NT2/D1 (cell line): ENCODE measurements at regions not wholly inside any gene's neighbourhood (a gene's known extent, or its start where the extent isn't known, plus 50 kb on each side); places are given as distances from the start of the nearest gene placed in this dataset.
"Not testable (repeated sequence)": the region's sequence is repeated elsewhere in the genome, so short reads cannot be mapped to it uniquely, and the experiment has no call there.

Experiments used
- DNase-seq: peaks from one replicate; pipeline ENCODE4 v3.0.0-alpha.2; 2011; ENCODE audit warnings: low read depth, low spot score
- H3K27me3 ChIP-seq: 2 replicates; pipeline ENCODE4 v1.6.0; 2011; ENCODE audit warnings: mild to moderate bottlenecking; ENCODE audit not compliant: insufficient read length, insufficient read depth
- H3K36me3 ChIP-seq: 2 replicates; pipeline ENCODE4 v1.6.1; 2011; ENCODE audit warnings: mild to moderate bottlenecking, low read length, mixed read lengths; ENCODE audit not compliant: insufficient read depth, insufficient read length
- H3K4me1 ChIP-seq: 2 replicates; pipeline ENCODE4 v1.5.1; 2011; ENCODE audit not compliant: insufficient read depth, insufficient read length
- H3K4me3 ChIP-seq: 2 replicates; pipeline ENCODE4 v1.5.1; 2011; ENCODE audit warnings: low read depth; ENCODE audit not compliant: insufficient read length
- H3K9ac ChIP-seq: 2 replicates; pipeline ENCODE4 v1.6.0; 2011; ENCODE audit warnings: low read depth; ENCODE audit not compliant: insufficient read length
- H3K9me3 ChIP-seq: 2 replicates; pipeline ENCODE4 v1.5.1; 2011; ENCODE audit warnings: mild to moderate bottlenecking, low read length; ENCODE audit not compliant: insufficient read depth
- SUZ12 ChIP-seq: IDR thresholded peaks from 2 replicates; pipeline ENCODE4 v1.6.1; 2011; ENCODE audit not compliant: insufficient read length, insufficient read depth; ENCODE audit errors: extremely low read depth
- YY1 ChIP-seq: IDR thresholded peaks from 2 replicates; pipeline ENCODE4 v1.6.1; 2011; ENCODE audit not compliant: insufficient read length, insufficient read depth
- ZNF274 ChIP-seq: IDR thresholded peaks from 2 replicates; pipeline ENCODE4 v1.6.1; 2011; ENCODE audit warnings: mild to moderate bottlenecking, low read depth, low read length

DNA sequence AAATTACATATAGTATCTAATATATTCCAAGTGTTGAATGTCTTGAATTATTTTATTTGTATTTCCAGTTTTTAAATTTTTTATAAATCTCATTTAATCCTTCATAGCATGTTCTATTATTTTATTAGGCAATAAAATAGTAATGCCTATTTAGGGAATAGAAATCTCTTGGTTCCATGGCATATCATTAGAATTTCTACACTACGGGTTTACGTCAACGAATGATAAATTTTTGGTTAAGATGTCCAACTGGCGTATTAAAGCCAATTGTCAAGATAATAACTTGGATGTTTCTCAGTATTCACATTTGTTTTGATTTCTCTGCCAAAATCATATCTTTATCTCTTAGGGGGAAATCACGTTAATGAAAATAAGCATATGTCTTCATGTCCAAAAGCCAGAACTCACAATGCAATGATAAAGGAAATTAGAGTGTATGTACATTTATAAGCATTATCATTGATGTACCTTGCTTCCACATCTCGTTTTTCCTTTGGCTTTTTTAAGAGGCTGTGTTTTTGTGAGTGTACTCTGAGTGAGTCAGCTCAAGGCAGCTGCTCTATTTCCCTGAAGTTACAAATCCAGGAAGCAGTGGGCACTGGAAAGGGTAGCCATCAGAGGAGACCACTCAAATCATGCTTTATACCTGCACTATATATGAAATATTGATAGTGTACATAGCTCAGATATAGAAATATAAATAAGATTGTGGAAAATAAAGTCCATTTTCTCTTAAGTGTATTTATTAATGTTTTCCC, 115.8 kb upstream of the PDE1A start:
- no peaks in the 10 kb centered on the region for H3K27me3 ChIP-seq
- no peak for DNase-seq
- H3K4me1 ChIP-seq, result no peaks in the 10 kb centered on the region
- H3K9ac ChIP-seq, result no peak overlapping the region
- no peak for TF ChIP-seq SUZ12
- no peak for TF ChIP-seq YY1
- TF ChIP-seq ZNF274, result no peak
- H3K9me3 ChIP-seq, result no peaks in the 10 kb centered on the region
- no peak overlapping the region for H3K4me3 ChIP-seq
- H3K36me3 ChIP-seq, result no peaks in the 10 kb centered on the region

DNA sequence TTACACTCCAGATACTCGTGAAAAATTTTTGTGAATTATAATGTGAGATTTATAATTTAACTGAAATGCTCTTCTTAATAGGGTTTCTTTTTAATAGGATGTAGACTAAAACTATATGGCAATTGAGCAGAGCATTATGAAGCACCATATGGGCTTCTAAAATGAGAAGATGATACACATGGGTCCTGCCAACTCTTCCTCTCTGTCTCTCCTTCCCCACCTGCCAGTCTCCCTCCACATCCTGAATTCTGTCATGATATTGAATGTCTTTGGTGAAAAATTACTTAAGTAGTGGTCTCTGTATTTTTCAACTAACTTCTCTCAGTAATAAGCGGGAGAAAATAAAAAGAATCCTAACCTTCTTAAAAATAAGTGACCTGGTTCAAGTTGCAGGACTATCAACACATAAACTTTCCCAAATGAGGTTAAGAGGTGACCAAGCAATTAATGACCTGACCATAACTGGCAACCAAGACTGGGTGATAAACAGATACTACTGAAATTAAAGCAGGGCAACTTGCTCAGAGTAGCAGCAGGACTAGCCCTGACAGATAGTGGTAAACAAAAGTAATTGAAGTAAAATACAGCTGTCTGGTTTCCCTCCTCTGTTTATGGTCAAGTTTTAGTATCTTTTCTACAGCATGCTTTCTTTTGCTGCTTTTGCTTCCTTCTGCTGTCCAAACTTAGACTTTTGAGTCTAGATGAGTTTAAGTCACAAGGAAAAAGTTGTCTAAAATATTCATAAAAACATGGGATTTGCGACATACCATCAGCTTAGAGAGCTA, 117.1 kb upstream of the PDE1A start:
- H3K9me3 ChIP-seq, result no peaks in the 10 kb centered on the region
- DNase-seq, result no peak
- H3K4me1 ChIP-seq, result no peaks in the 10 kb centered on the region
- no peak overlapping the region for H3K9ac ChIP-seq
- TF ChIP-seq SUZ12, result no peak
- TF ChIP-seq YY1, result no peak
- no peak for TF ChIP-seq ZNF274
- no peaks in the 10 kb centered on the region for H3K36me3 ChIP-seq
- no peak overlapping the region for H3K4me3 ChIP-seq
- H3K27me3 ChIP-seq, result no peaks in the 10 kb centered on the region

DNA sequence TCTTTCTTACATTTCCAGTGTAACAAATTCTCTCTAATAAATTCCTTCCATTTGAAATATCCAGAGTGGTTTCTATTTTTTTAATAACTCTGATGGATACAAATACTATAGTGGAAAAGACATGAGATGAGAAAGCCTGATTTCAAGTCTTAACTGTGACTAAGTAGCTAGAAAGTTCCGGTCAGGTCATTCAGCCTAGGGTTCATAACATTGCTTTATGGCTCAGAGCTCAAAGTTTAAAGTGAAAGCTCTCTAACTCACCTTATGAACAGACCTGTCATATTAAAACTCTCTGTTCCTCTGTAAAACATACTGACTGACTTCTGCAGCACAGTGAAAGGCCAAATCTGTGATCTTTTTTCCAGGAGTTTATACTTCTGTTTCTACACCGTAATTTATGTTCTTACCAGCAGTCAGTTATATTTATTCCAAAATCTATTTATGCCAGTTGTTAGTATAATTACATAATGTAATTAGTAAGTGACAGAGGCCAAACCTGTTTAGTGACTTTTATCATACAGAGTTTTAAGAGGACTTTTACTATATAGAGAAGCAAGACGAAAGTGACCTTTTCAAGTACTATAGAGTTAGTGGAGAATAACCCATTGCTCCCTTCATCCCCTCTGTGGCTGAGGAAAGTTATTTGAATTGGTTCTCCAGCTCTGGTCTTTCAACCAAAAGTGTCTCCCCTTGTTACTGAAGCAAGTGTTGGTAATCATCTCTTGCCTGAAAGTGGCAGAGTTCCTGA, 118.8 kb upstream of the PDE1A start:
- no peaks in the 10 kb centered on the region for H3K4me1 ChIP-seq
- no peak for DNase-seq
- TF ChIP-seq SUZ12 (no peak), YY1 (no peak), ZNF274 (no peak)
- no peak overlapping the region for H3K4me3 ChIP-seq
- H3K36me3 ChIP-seq, result no peaks in the 10 kb centered on the region
- H3K9me3 ChIP-seq, result no peaks in the 10 kb centered on the region
- no peak overlapping the region for H3K9ac ChIP-seq
- H3K27me3 ChIP-seq, result no peaks in the 10 kb centered on the region

- H3K9me3 ChIP-seq, result no peaks in the 10 kb centered on the region
- H3K9ac ChIP-seq, result no peak overlapping the region
- H3K36me3 ChIP-seq, result no peaks in the 10 kb centered on the region
- TF ChIP-seq YY1, result no peak
- no peak overlapping the region for H3K4me3 ChIP-seq
- no peaks in the 10 kb centered on the region for H3K27me3 ChIP-seq
- no peak for DNase-seq
- no peaks in the 10 kb centered on the region for H3K4me1 ChIP-seq
Observed at GRCh38 chr2:182548031-182548950, 121.5 kb upstream of the PDE1A start.

- H3K4me1 ChIP-seq, result no peaks in the 10 kb centered on the region
- no peaks in the 10 kb centered on the region for H3K9me3 ChIP-seq
- no peak overlapping the region for H3K9ac ChIP-seq
- DNase-seq, result no peak
- H3K36me3 ChIP-seq, result no peaks in the 10 kb centered on the region
- no peak overlapping the region for H3K4me3 ChIP-seq
- H3K27me3 ChIP-seq, result no peaks in the 10 kb centered on the region
- TF ChIP-seq SUZ12 (no peak), YY1 (no peak), ZNF274 (no peak)
Observed at GRCh38 chr2:182550234-182550633, 123.4 kb upstream of the PDE1A start.

DNA sequence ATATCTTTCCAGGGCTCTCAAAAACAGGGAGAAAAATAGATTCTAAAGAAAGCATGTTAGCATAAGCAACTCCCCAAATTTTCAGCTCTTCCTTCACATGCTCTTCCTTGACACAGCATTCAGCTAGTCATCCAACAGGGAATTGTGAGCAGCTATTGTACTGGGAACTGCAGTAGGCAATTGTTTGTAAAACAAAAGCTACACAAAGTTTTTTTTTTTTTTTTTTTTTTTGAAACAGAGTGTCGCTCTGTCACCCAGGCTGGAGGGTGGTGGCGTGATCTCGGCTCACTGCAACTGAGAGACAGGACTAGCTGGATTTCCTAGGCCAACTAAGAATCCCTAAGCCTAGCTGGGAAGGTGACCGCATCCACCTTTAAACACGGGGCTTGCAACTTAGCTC, 125.4 kb upstream of the PDE1A start:
- not testable (repeated sequence) for H3K4me1 ChIP-seq, H3K9me3 ChIP-seq, H3K4me3 ChIP-seq, H3K36me3 ChIP-seq, DNase-seq, H3K9ac ChIP-seq, H3K27me3 ChIP-seq

DNA sequence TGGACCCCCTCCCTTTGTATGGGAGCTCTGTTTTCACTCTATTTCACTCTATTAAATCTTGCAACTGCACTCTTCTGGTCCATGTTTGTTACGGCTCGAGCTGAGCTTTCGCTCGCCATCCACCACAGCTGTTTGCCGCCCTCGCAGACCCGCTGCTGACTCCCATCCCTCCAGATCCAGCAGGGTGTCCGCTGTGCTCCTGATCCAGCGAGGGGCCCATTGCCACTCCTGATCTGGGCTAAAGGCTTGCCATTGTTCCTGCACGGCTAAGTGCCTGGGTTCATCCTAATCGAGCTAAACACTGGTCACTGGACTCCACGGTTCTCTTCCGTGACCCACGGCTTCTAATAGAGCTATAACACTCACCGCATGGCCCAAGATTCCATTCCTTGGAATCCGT, 125.9 kb upstream of the PDE1A start:
- DNase-seq, H3K9ac ChIP-seq, H3K4me1 ChIP-seq, H3K36me3 ChIP-seq, H3K4me3 ChIP-seq, H3K27me3 ChIP-seq, H3K9me3 ChIP-seq: not testable (repeated sequence)
